ENCODE measurements at regions not wholly inside any gene's neighbourhood (a gene's known extent, or its start where the extent isn't known, plus 50 kb on each side); places are given as distances from the start of the nearest gene placed in this dataset.
A peak's percentile ranks its signal among the peaks of the same experiment; 100 is the strongest.

GRCh38 chr13:76823969-76824368 is 62.2 kb downstream of the KCTD12 start:
- TF ChIP-seq CTCF (optimal IDR thresholded peaks at IDR 0.05 in 1 of 3, IDR thresholded peaks at IDR 0.05 in 1 of 3, conservative IDR thresholded peaks at IDR 0.05 in 1 of 3; ENCODE audit: extremely low read depth in 1 of 3, insufficient read depth in 2 of 3, low read length in 3 of 3) (peak in 1 of 3 experiments; percentile 2), EZH2 (IDR thresholded peaks at IDR 0.05; ENCODE audit: low read length) (no peak)
